H9 (cell line): ENCODE measurements at regions not wholly inside any gene's neighbourhood (a gene's known extent, or its start where the extent isn't known, plus 50 kb on each side); places are given as distances from the start of the nearest gene placed in this dataset.

Experiments
- DNase-seq: peaks from one replicate; pipeline ENCODE4 v3.0.0-alpha.2; 2017
- H2AFZ ChIP-seq: one replicate; pipeline ENCODE4 v1.6.1; 2013; ENCODE audit warnings: mild to moderate bottlenecking, low read length, control low read depth, moderate library complexity
- H2AK5ac ChIP-seq: 2 replicates; pipeline ENCODE4 v1.6.1; 2013; ENCODE audit warnings: low read length, control low read depth, mixed read lengths; ENCODE audit not compliant: insufficient read length
- H2BK120ac ChIP-seq: one replicate; pipeline ENCODE4 v1.6.1; 2013; ENCODE audit warnings: low read depth, mild to moderate bottlenecking, low read length, control low read depth, inconsistent platforms; ENCODE audit not compliant: poor library complexity, severe bottlenecking
- H2BK12ac ChIP-seq: 2 replicates; pipeline ENCODE4 v1.6.1; 2013; ENCODE audit warnings: low read length, control low read depth, mixed read lengths, low read depth; ENCODE audit not compliant: insufficient read length
- H2BK15ac ChIP-seq: 2 replicates; pipeline ENCODE4 v1.6.1; 2013; ENCODE audit warnings: low read depth, low read length, control low read depth
- H2BK20ac ChIP-seq: one replicate; pipeline ENCODE4 v1.6.1; 2013; ENCODE audit warnings: low read depth, mild to moderate bottlenecking, low read length, control low read depth, inconsistent platforms; ENCODE audit not compliant: poor library complexity, severe bottlenecking
- H2BK5ac ChIP-seq: 2 replicates; pipeline ENCODE4 v1.6.1; 2013; ENCODE audit warnings: low read length, control low read depth, mixed read lengths; ENCODE audit not compliant: insufficient read length
- H3K14ac ChIP-seq: 2 replicates; pipeline ENCODE4 v1.6.1; 2013; ENCODE audit warnings: low read length, control low read depth; ENCODE audit not compliant: insufficient read depth
- H3K18ac ChIP-seq: 2 replicates; pipeline ENCODE4 v1.6.1; 2013; ENCODE audit warnings: low read depth, mild to moderate bottlenecking, mixed read lengths, low read length, control low read depth; ENCODE audit not compliant: insufficient read length
- H3K23ac ChIP-seq: 2 replicates; pipeline ENCODE4 v1.6.1; 2013; ENCODE audit warnings: low read length, control low read depth, mixed read lengths, low read depth; ENCODE audit not compliant: insufficient read length
- H3K23me2 ChIP-seq: 2 replicates; pipeline ENCODE4 v1.6.1; 2013; ENCODE audit warnings: low read depth, mild to moderate bottlenecking, mixed read lengths, low read length, control low read depth; ENCODE audit not compliant: insufficient read length, poor library complexity, severe bottlenecking
- H3K27ac ChIP-seq: 2 replicates; pipeline ENCODE4 v1.5.1; 2013; ENCODE audit warnings: low read length, control low read depth, mixed read lengths, low read depth; ENCODE audit not compliant: insufficient read length
- H3K27me3 ChIP-seq: 2 replicates; pipeline ENCODE4 v1.6.1; 2013; ENCODE audit warnings: low read length, control low read depth, inconsistent platforms; ENCODE audit not compliant: insufficient read depth
- H3K4ac ChIP-seq: 2 replicates; pipeline ENCODE4 v1.6.1; 2013; ENCODE audit warnings: low read depth, mild to moderate bottlenecking, control low read depth, inconsistent platforms, low read length, moderate library complexity
- H3K4me1 ChIP-seq: 2 replicates; pipeline ENCODE4 v1.6.1; 2013; ENCODE audit warnings: low read length, control low read depth, inconsistent platforms; ENCODE audit not compliant: insufficient read depth
- H3K4me2 ChIP-seq: 2 replicates; pipeline ENCODE4 v1.6.1; 2013; ENCODE audit warnings: low read length, control low read depth, mixed read lengths; ENCODE audit not compliant: insufficient read length, insufficient read depth
- H3K56ac ChIP-seq: 2 replicates; pipeline ENCODE4 v1.6.1; 2013; ENCODE audit warnings: low read depth, mild to moderate bottlenecking, mixed read lengths, low read length, control low read depth; ENCODE audit not compliant: insufficient read length
- H3K79me1 ChIP-seq: 2 replicates; pipeline ENCODE4 v1.6.1; 2013; ENCODE audit warnings: low read depth, mild to moderate bottlenecking, moderate library complexity, low read length, control low read depth, inconsistent platforms; ENCODE audit not compliant: insufficient read depth, poor library complexity, severe bottlenecking
- H3K79me2 ChIP-seq: 2 replicates; pipeline ENCODE4 v1.6.1; 2013; ENCODE audit warnings: low read length, control low read depth, inconsistent platforms; ENCODE audit not compliant: insufficient read depth
- H3K9ac ChIP-seq: 2 replicates; pipeline ENCODE4 v1.6.1; 2013; ENCODE audit warnings: low read length, control low read depth, mixed read lengths; ENCODE audit not compliant: insufficient read length; ENCODE audit errors: extremely low read depth
- H3K9me3 ChIP-seq: one replicate; pipeline ENCODE4 v1.6.1; 2013; ENCODE audit warnings: low read depth, low read length, inconsistent platforms; ENCODE audit not compliant: control insufficient read depth
- H3T11ph ChIP-seq: one replicate; pipeline ENCODE4 v1.6.1; 2013; ENCODE audit warnings: mild to moderate bottlenecking, low read length, control low read depth, inconsistent platforms
- H4K20me1 ChIP-seq: one replicate; pipeline ENCODE4 v1.6.1; 2013; ENCODE audit not compliant: control insufficient read depth, insufficient read length, insufficient read depth
- H4K5ac ChIP-seq: 2 replicates; pipeline ENCODE4 v1.6.1; 2013; ENCODE audit warnings: low read depth, mild to moderate bottlenecking, mixed read lengths, low read length, control low read depth; ENCODE audit not compliant: insufficient read length
- H4K8ac ChIP-seq: replicated peaks from 2 replicates; pipeline ENCODE4 v1.6.1; 2013; ENCODE audit warnings: low read length, control low read depth, mixed read lengths, low read depth; ENCODE audit not compliant: insufficient read length
- H4K91ac ChIP-seq: 2 replicates; pipeline ENCODE4 v1.6.1; 2013; ENCODE audit warnings: low read depth, mild to moderate bottlenecking, moderate library complexity, mixed read lengths, low read length, control low read depth; ENCODE audit not compliant: insufficient read length
- H3K27ac Mint-ChIP-seq, 3 experiments: 2 replicates in 2 of 3; 3 replicates in 1 of 3; pipeline ENCODE4 v1.8.0; 2020 to 2021; ENCODE audit warnings: mixed read lengths in 3 of 3, mild to moderate bottlenecking in 1 of 3, moderate library complexity in 1 of 3
- H3K27me3 Mint-ChIP-seq: 2 replicates; pipeline ENCODE4 v1.8.0; 2021; ENCODE audit warnings: low read depth, mild to moderate bottlenecking, moderate library complexity, mixed read lengths
- H3K36me3 Mint-ChIP-seq, 3 experiments: 2 replicates in 2 of 3; 3 replicates in 1 of 3; pipeline ENCODE4 v1.8.0; 2020 to 2021; ENCODE audit warnings: low read depth in 3 of 3, mixed read lengths in 3 of 3; ENCODE audit not compliant: insufficient read depth in 1 of 3
- H3K4me1 Mint-ChIP-seq, 2 experiments: 2 replicates each; pipeline ENCODE4 v1.8.0; 2020; ENCODE audit warnings: mixed read lengths in 2 of 2
- H3K4me3 Mint-ChIP-seq, 2 experiments: 2 replicates in 1 of 2; 3 replicates in 1 of 2; pipeline ENCODE4 v1.8.0; 2020 to 2021; ENCODE audit warnings: mild to moderate bottlenecking in 2 of 2, mixed read lengths in 2 of 2, moderate library complexity in 1 of 2
- H3K9me3 Mint-ChIP-seq, 2 experiments: 2 replicates in 1 of 2; 3 replicates in 1 of 2; pipeline ENCODE4 v1.8.0; 2020; ENCODE audit warnings: mild to moderate bottlenecking in 2 of 2, mixed read lengths in 2 of 2, moderate library complexity in 1 of 2
- CTCF ChIP-seq: fragments of 200-600 bp; sonication (generic); conservative IDR thresholded peaks from 3 replicates; pipeline ENCODE4 v1.8.0; 2021; ENCODE audit warnings: antibody characterized with exemption, mild to moderate bottlenecking
- WGBS: extraction: QIAGEN DNeasy Blood & Tissue Kit; methylation state at CpG from one replicate; pipeline ENCODE4 v1.1.7; 2013; ENCODE audit warnings: missing lambda C conversion rate, low lambda C conversion rate, mixed read lengths; ENCODE audit not compliant: insufficient read length; ENCODE audit errors: extremely low coverage; 5-methylcytosine and 5-hydroxymethylcytosine counted together

GRCh38 chr10:118173296-118173695, 126.6 kb upstream of the RAB11FIP2 start:
- Histone ChIP-seq H3K27me3 (no peaks in the 10 kb centered on the region), H3K23me2 (no peaks in the 10 kb centered on the region), H3K4ac (no peak overlapping the region), H3K14ac (no peak overlapping the region), H3T11ph (no peak overlapping the region), H2BK120ac (no peak overlapping the region), H2AFZ (no peak overlapping the region), H2BK20ac (no peak overlapping the region), H3K27ac (no peak overlapping the region), H2BK12ac (no peak overlapping the region), H3K79me1 (no peaks in the 10 kb centered on the region), H4K20me1 (no peaks in the 10 kb centered on the region), H3K23ac (no peak overlapping the region), H4K91ac (no peak overlapping the region), H3K9ac (no peak overlapping the region), H4K5ac (no peak overlapping the region), H2BK5ac (no peak overlapping the region), H2AK5ac (no peak overlapping the region), H3K18ac (no peak overlapping the region), H3K79me2 (no peaks in the 10 kb centered on the region), H3K4me1 (no peaks in the 10 kb centered on the region), H2BK15ac (no peak overlapping the region), H3K9me3 (no peaks in the 10 kb centered on the region), H4K8ac (no peak overlapping the region), H3K56ac (no peak overlapping the region), H3K4me2 (no peak overlapping the region)
- peaks cover 8% of the 10 kb centered on the region for H3K27me3 Mint-ChIP-seq
- H3K4me3 Mint-ChIP-seq, result no peak overlapping the region
- no peaks in the 10 kb centered on the region for H3K4me1 Mint-ChIP-seq
- no CpG with 5 or more reads among the region's 2 CpGs for WGBS
- TF ChIP-seq CTCF, result no peak
- no peak for DNase-seq
- no peaks in the 10 kb centered on the region for H3K36me3 Mint-ChIP-seq
- H3K27ac Mint-ChIP-seq, result no peak overlapping the region
- H3K9me3 Mint-ChIP-seq, result no peaks in the 10 kb centered on the region; a peak in 1 of 5 replicates
